ENCODE measurements at regions not wholly inside any gene's neighbourhood (a gene's known extent, or its start where the extent isn't known, plus 50 kb on each side); places are given as distances from the start of the nearest gene placed in this dataset.
"Not testable (repeated sequence)": the region's sequence is repeated elsewhere in the genome, so short reads cannot be mapped to it uniquely, and the experiment has no call there.

- DNase-seq, result peak; percentile 39
These were observed 268.8 kb upstream of the SPAG17 start for GRCh38 chr1:118453856-118454255.

GRCh38 chr1:118445156-118445555 lies 260.1 kb upstream of the SPAG17 start:
- no peak for DNase-seq

- DNase-seq, result no peak
These were observed 257.2 kb upstream of the SPAG17 start for GRCh38 chr1:118442214-118442613.

GRCh38 chr1:118437664-118438063 lies 252.6 kb upstream of the SPAG17 start:
- no peak for DNase-seq

GRCh38 chr1:118429856-118430255 lies 244.8 kb upstream of the SPAG17 start:
- no peak for DNase-seq

- DNase-seq, result no peak
These were observed 236.9 kb upstream of the SPAG17 start for GRCh38 chr1:118421868-118422350.

- no peak for DNase-seq
These were observed 219.0 kb upstream of the SPAG17 start for GRCh38 chr1:118404024-118404423.

- no peak for DNase-seq
These were observed 212.4 kb upstream of the SPAG17 start for GRCh38 chr1:118397496-118397859.

GRCh38 chr1:118396829-118397495 lies 211.9 kb upstream of the SPAG17 start:
- peak; percentile 20 for DNase-seq

GRCh38 chr1:118396279-118396678 lies 211.3 kb upstream of the SPAG17 start:
- DNase-seq, result no peak

- DNase-seq, result peak; percentile 16
These were observed 210.5 kb upstream of the SPAG17 start for GRCh38 chr1:118395430-118395991.

GRCh38 chr1:118390955-118391354 lies 205.9 kb upstream of the SPAG17 start:
- DNase-seq, result no peak

- no peak for DNase-seq
These were observed 203.4 kb upstream of the SPAG17 start for GRCh38 chr1:118388301-118388959.

GRCh38 chr1:118381197-118381869 lies 196.3 kb upstream of the SPAG17 start:
- DNase-seq, result no peak

- DNase-seq, result not testable (repeated sequence)
These were observed 192.2 kb upstream of the SPAG17 start for GRCh38 chr1:118377183-118377582.

- DNase-seq, result no peak
These were observed 186.6 kb upstream of the SPAG17 start for GRCh38 chr1:118371612-118372011.

- DNase-seq, result no peak
These were observed 185.8 kb upstream of the SPAG17 start for GRCh38 chr1:118370861-118371260.

GRCh38 chr1:118366286-118366685 lies 181.3 kb upstream of the SPAG17 start:
- DNase-seq, result no peak

- no peak for DNase-seq
These were observed 179.9 kb upstream of the SPAG17 start for GRCh38 chr1:118364882-118365281.

GRCh38 chr1:118363396-118363795 lies 178.4 kb upstream of the SPAG17 start:
- DNase-seq, result no peak

GRCh38 chr1:118360817-118361216 lies 175.8 kb upstream of the SPAG17 start:
- no peak for DNase-seq

- DNase-seq, result no peak
These were observed 161.9 kb upstream of the SPAG17 start for GRCh38 chr1:118346936-118347335.

All from renal pelvis (tissue), 1 donor.